ENCODE measurements at regions not wholly inside any gene's neighbourhood (a gene's known extent, or its start where the extent isn't known, plus 50 kb on each side); places are given as distances from the start of the nearest gene placed in this dataset.

- TF ChIP-seq CTCF (IDR thresholded peaks at IDR 0.05) (no peak), NFE2L2 (conservative IDR thresholded peaks at IDR 0.05; ENCODE audit: low read length) (no peak), HOXA7 (CRISPR knock-in tag; IDR thresholded peaks at IDR 0.05) (no peak), BHLHE40 (IDR thresholded peaks at IDR 0.05; ENCODE audit: low read depth, low read length) (no peak), HEYL (CRISPR knock-in tag; IDR thresholded peaks at IDR 0.05) (no peak), RCOR1 (IDR thresholded peaks at IDR 0.05; ENCODE audit: low read depth, low read length) (no peak)
Observed at GRCh38 chr18:42231796-42232195, 276.8 kb downstream of the PIK3C3 start.
